GM12878 (cell line): ENCODE measurements at regions not wholly inside any gene's neighbourhood (a gene's known extent, or its start where the extent isn't known, plus 50 kb on each side); places are given as distances from the start of the nearest gene placed in this dataset.

ENCODE experiments used
- FOXM1 ChIP-seq: IDR thresholded peaks from 2 replicates; pipeline ENCODE4 v1.6.1; 2012; ENCODE audit warnings: low read depth, mild to moderate bottlenecking, inconsistent platforms, low read length, moderate library complexity
- KDM1A ChIP-seq: fragments of 200-600 bp; sonication (generic); IDR thresholded peaks from 2 replicates; pipeline ENCODE4 v1.6.1; 2016; ENCODE audit warnings: borderline replicate concordance
- MTA3 ChIP-seq: IDR thresholded peaks from 2 replicates; pipeline ENCODE4 v1.6.1; 2012; ENCODE audit warnings: low read length, inconsistent platforms, borderline replicate concordance
- RCOR1 ChIP-seq: conservative IDR thresholded peaks from 2 replicates; pipeline ENCODE4 v1.6.1; 2012; ENCODE audit warnings: low read depth, low read length, improper control_type of control experiment
- REST ChIP-seq: IDR thresholded peaks from 2 replicates; pipeline ENCODE4 v1.6.1; 2012; ENCODE audit warnings: mild to moderate bottlenecking, low read depth, low read length
- SUZ12 ChIP-seq: fragments of 200-600 bp; sonication (generic); IDR thresholded peaks from one replicate; pipeline ENCODE4 v1.6.1; 2018; ENCODE audit warnings: antibody characterized with exemption, mild to moderate bottlenecking; ENCODE audit not compliant: unreplicated experiment
- ZBTB40 ChIP-seq: fragments of 450-650 bp; IDR thresholded peaks from 2 replicates; pipeline ENCODE4 v1.6.1; 2016; ENCODE audit warnings: mild to moderate bottlenecking, moderate library complexity, borderline replicate concordance

- TF ChIP-seq REST (no peak), RCOR1 (no peak), KDM1A (no peak), ZBTB40 (no peak), MTA3 (no peak), SUZ12 (no peak), FOXM1 (no peak)
- TF ChIP-seq, all 136 proteins: peak for 0
Measured at GRCh38 chr6:119865466-119866350, 516.1 kb upstream of the MAN1A1 start (continued).
